Activated T-cell treated with anti-CD3 and anti-CD28 coated beads, Interleukin-2, amount 50 U/mL, for 4 hours (primary cell): ENCODE measurements at regions not wholly inside any gene's neighbourhood (a gene's known extent, or its start where the extent isn't known, plus 50 kb on each side); places are given as distances from the start of the nearest gene placed in this dataset.
"Not testable (repeated sequence)": the region's sequence is repeated elsewhere in the genome, so short reads cannot be mapped to it uniquely, and the experiment has no call there.

ENCODE experiments used
- ATAC-seq, 2 donors: fragments of 200-7000 bp; cut with Tn5 transposase; one replicate each; pipeline ENCODE4 v1.10.0; 2021
- DNase-seq: peaks from one replicate; pipeline ENCODE4 v3.0.0-alpha.2; 2020
- H3K27me3 Mint-ChIP-seq: one replicate; pipeline ENCODE4 v1.8.0; 2021; ENCODE audit warnings: low read depth, mixed read lengths
- H3K36me3 Mint-ChIP-seq: one replicate; pipeline ENCODE4 v1.8.0; 2022; ENCODE audit warnings: mixed read lengths; ENCODE audit not compliant: insufficient read depth
- H3K4me1 Mint-ChIP-seq: one replicate; pipeline ENCODE4 v1.8.0; 2021; ENCODE audit warnings: low read depth, mixed read lengths
- H3K4me3 Mint-ChIP-seq: one replicate; pipeline ENCODE4 v1.8.0; 2021; ENCODE audit warnings: mild to moderate bottlenecking, moderate library complexity, mixed read lengths
- H3K9me3 Mint-ChIP-seq: one replicate; pipeline ENCODE4 v1.8.0; 2021; ENCODE audit warnings: mixed read lengths

GRCh38 chr6:92683748-92684147, 735.6 kb downstream of the EPHA7 start:
- H3K9me3 Mint-ChIP-seq = peaks cover 7% of the 10 kb centered on the region
- H3K4me3 Mint-ChIP-seq = no peak overlapping the region
- H3K27me3 Mint-ChIP-seq = no peaks in the 10 kb centered on the region
- H3K4me1 Mint-ChIP-seq = no peaks in the 10 kb centered on the region
- no peaks in the 10 kb centered on the region for H3K36me3 Mint-ChIP-seq
- DNase-seq (no peak), ATAC-seq (no peak)

- Mint-ChIP-seq H3K9me3 (peaks cover 3% of the 10 kb centered on the region), H3K36me3 (no peaks in the 10 kb centered on the region), H3K4me1 (no peaks in the 10 kb centered on the region), H3K4me3 (no peak overlapping the region), H3K27me3 (no peaks in the 10 kb centered on the region)
- DNase-seq (no peak), ATAC-seq (no peak)
These were observed 736.6 kb downstream of the EPHA7 start for GRCh38 chr6:92682516-92683398.

- ATAC-seq = no peak
- no peaks in the 10 kb centered on the region for H3K4me1 Mint-ChIP-seq
- no peaks in the 10 kb centered on the region for H3K36me3 Mint-ChIP-seq
- no peak for DNase-seq
- no peak overlapping the region for H3K4me3 Mint-ChIP-seq
- peaks cover 3% of the 10 kb centered on the region for H3K9me3 Mint-ChIP-seq
- no peaks in the 10 kb centered on the region for H3K27me3 Mint-ChIP-seq
These were observed 738.0 kb downstream of the EPHA7 start for GRCh38 chr6:92681401-92681800.

GRCh38 chr6:92671462-92671861, 747.9 kb downstream of the EPHA7 start:
- H3K36me3 Mint-ChIP-seq, H3K4me1 Mint-ChIP-seq, DNase-seq, ATAC-seq, H3K4me3 Mint-ChIP-seq, H3K27me3 Mint-ChIP-seq: not testable (repeated sequence)
- H3K9me3 Mint-ChIP-seq = peaks cover 16% of the 10 kb centered on the region

GRCh38 chr6:92667843-92668242, 751.5 kb downstream of the EPHA7 start:
- ATAC-seq (no peak), DNase-seq (no peak)
- Mint-ChIP-seq H3K4me1 (no peaks in the 10 kb centered on the region), H3K36me3 (no peaks in the 10 kb centered on the region), H3K4me3 (no peak overlapping the region), H3K27me3 (no peaks in the 10 kb centered on the region), H3K9me3 (peaks cover 6% of the 10 kb centered on the region)

- Mint-ChIP-seq H3K27me3 (no peaks in the 10 kb centered on the region), H3K4me1 (no peaks in the 10 kb centered on the region), H3K4me3 (no peak overlapping the region), H3K36me3 (no peaks in the 10 kb centered on the region), H3K9me3 (peaks cover 21% of the 10 kb centered on the region)
- DNase-seq (no peak), ATAC-seq (no peak)
These were observed 770.8 kb downstream of the EPHA7 start for GRCh38 chr6:92648364-92649086.

- Mint-ChIP-seq H3K27me3 (no peaks in the 10 kb centered on the region), H3K9me3 (peaks cover 23% of the 10 kb centered on the region), H3K36me3 (no peaks in the 10 kb centered on the region), H3K4me3 (no peak overlapping the region), H3K4me1 (no peaks in the 10 kb centered on the region)
- no peak for DNase-seq
- ATAC-seq = no peak
These were observed 771.7 kb downstream of the EPHA7 start for GRCh38 chr6:92647630-92648029.

- not testable (repeated sequence) for H3K36me3 Mint-ChIP-seq, H3K27me3 Mint-ChIP-seq, ATAC-seq, H3K4me3 Mint-ChIP-seq, DNase-seq, H3K4me1 Mint-ChIP-seq
- peaks cover 27% of the 10 kb centered on the region for H3K9me3 Mint-ChIP-seq
These were observed 775.1 kb downstream of the EPHA7 start for GRCh38 chr6:92644104-92644791.

GRCh38 chr6:92635553-92636153, 783.7 kb downstream of the EPHA7 start:
- Mint-ChIP-seq H3K36me3 (no peaks in the 10 kb centered on the region), H3K27me3 (no peaks in the 10 kb centered on the region)
- no peak for ATAC-seq

GRCh38 chr6:92634561-92634960, 784.8 kb downstream of the EPHA7 start:
- Mint-ChIP-seq H3K4me3 (no peak overlapping the region), H3K27me3 (no peaks in the 10 kb centered on the region), H3K4me1 (no peaks in the 10 kb centered on the region), H3K36me3 (no peaks in the 10 kb centered on the region), H3K9me3 (peaks cover 19% of the 10 kb centered on the region)
- DNase-seq = no peak
- ATAC-seq = no peak

More at GRCh38 chr6:92635553-92636153, 783.7 kb downstream of the EPHA7 start:
- no peak overlapping the region for H3K4me3 Mint-ChIP-seq
- H3K4me1 Mint-ChIP-seq = no peaks in the 10 kb centered on the region
- DNase-seq = no peak
- H3K9me3 Mint-ChIP-seq = peaks cover 27% of the 10 kb centered on the region

GRCh38 chr6:92623431-92623830, 795.9 kb downstream of the EPHA7 start:
- Mint-ChIP-seq H3K9me3 (peaks cover 6% of the 10 kb centered on the region), H3K27me3 (no peaks in the 10 kb centered on the region), H3K4me1 (no peaks in the 10 kb centered on the region), H3K36me3 (no peaks in the 10 kb centered on the region), H3K4me3 (no peak overlapping the region)
- ATAC-seq (no peak), DNase-seq (no peak)

GRCh38 chr6:92617721-92618120, 801.6 kb downstream of the EPHA7 start:
- Mint-ChIP-seq H3K4me1 (no peaks in the 10 kb centered on the region), H3K27me3 (no peaks in the 10 kb centered on the region), H3K4me3 (no peak overlapping the region), H3K36me3 (no peaks in the 10 kb centered on the region), H3K9me3 (peaks cover 28% of the 10 kb centered on the region)
- no peak for DNase-seq
- ATAC-seq = no peak

GRCh38 chr6:92608751-92609150, 810.6 kb downstream of the EPHA7 start:
- Mint-ChIP-seq H3K4me3 (no peak overlapping the region), H3K27me3 (no peaks in the 10 kb centered on the region), H3K4me1 (no peaks in the 10 kb centered on the region), H3K9me3 (peaks cover 29% of the 10 kb centered on the region), H3K36me3 (no peaks in the 10 kb centered on the region)
- DNase-seq (no peak), ATAC-seq (no peak)

GRCh38 chr6:92593201-92593600, 826.2 kb downstream of the EPHA7 start:
- no peaks in the 10 kb centered on the region for H3K4me1 Mint-ChIP-seq
- H3K27me3 Mint-ChIP-seq = no peaks in the 10 kb centered on the region
- DNase-seq = no peak
- H3K9me3 Mint-ChIP-seq = peaks cover 3% of the 10 kb centered on the region
- ATAC-seq = no peak
- no peak overlapping the region for H3K4me3 Mint-ChIP-seq
- H3K36me3 Mint-ChIP-seq = no peaks in the 10 kb centered on the region
